ENCODE measurements at regions not wholly inside any gene's neighbourhood (a gene's known extent, or its start where the extent isn't known, plus 50 kb on each side); places are given as distances from the start of the nearest gene placed in this dataset.

DNA sequence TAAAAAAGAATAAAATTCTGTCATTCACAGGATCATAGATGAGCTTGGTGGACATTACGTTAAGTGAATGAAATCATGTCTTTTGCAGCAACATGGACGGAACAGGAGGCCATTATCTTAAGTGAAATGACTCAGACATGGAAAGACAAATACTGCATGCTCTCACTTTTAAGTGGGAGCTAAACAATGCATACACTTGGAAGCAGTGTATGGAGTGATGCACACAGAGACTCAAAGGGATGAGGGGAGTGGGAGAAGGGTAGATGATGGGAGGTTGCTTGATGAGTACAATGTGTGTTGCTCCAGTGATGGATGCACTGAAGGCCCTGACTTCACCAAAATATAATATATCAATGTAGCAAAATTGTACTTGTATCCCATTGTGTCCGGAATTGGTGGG is 293.4 kb downstream of the CD109 start:
- Mint-ChIP-seq H3K27ac (ENCODE audit: unreplicated experiment) (no peak overlapping the region), H3K9me3 (ENCODE audit: unreplicated experiment) (peaks cover 4% of the 10 kb centered on the region), H3K36me3 (ENCODE audit: low read depth, unreplicated experiment) (peaks cover 5% of the 10 kb centered on the region), H3K4me1 (ENCODE audit: unreplicated experiment) (no peaks in the 10 kb centered on the region), H3K4me3 (ENCODE audit: unreplicated experiment) (no peak overlapping the region), H3K27me3 (ENCODE audit: unreplicated experiment) (no peaks in the 10 kb centered on the region)
- DNase-seq (ENCODE audit: low spot score) = no peak
- no peak for TF ChIP-seq CTCF (IDR thresholded peaks at IDR 0.05; ENCODE audit: unreplicated experiment)

GRCh38 chr6:73985891-73986290 is 289.9 kb downstream of the CD109 start:
- TF ChIP-seq CTCF (IDR thresholded peaks at IDR 0.05; ENCODE audit: unreplicated experiment) = no peak
- Mint-ChIP-seq H3K9me3 (ENCODE audit: unreplicated experiment) (peaks cover 4% of the 10 kb centered on the region), H3K36me3 (ENCODE audit: low read depth, unreplicated experiment) (peaks cover 5% of the 10 kb centered on the region), H3K27me3 (ENCODE audit: unreplicated experiment) (no peaks in the 10 kb centered on the region), H3K27ac (ENCODE audit: unreplicated experiment) (no peak overlapping the region), H3K4me1 (ENCODE audit: unreplicated experiment) (no peaks in the 10 kb centered on the region), H3K4me3 (ENCODE audit: unreplicated experiment) (no peak overlapping the region)
- DNase-seq (ENCODE audit: low spot score) = no peak

DNA sequence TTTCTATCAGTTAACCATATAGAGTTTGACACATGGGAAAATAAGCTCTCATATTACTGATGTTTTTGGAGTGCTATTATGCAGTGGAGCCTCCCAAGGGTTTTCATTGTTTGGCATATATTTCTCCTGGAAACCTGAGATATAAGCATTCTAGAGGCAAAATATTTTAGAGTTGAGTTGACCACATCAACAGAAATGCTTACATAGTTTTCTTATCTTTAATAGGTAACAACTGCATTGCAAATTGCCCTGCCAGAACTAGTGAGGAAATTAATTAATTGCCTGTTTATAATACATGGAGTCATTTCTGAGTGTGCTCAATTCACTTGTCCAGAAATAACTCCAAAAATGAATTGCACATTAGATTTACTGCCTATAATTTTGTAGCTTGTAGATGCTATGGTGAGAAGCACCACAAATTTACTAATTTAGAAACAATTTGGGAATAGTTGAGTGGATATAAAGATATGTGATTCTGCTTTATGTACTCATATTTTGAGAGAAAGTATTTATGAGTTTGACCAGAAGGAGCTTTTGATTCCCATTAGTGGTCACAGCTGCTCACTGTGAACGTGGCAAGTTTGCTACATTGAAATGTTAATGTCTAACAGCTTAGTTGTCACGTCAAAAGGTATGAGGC is 288.7 kb downstream of the CD109 start:
- no peak overlapping the region for H3K27ac Mint-ChIP-seq (ENCODE audit: unreplicated experiment)
- DNase-seq (ENCODE audit: low spot score) = no peak
- no peak overlapping the region for H3K4me3 Mint-ChIP-seq (ENCODE audit: unreplicated experiment)
- no peaks in the 10 kb centered on the region for H3K4me1 Mint-ChIP-seq (ENCODE audit: unreplicated experiment)
- no peak for TF ChIP-seq CTCF (IDR thresholded peaks at IDR 0.05; ENCODE audit: unreplicated experiment)
- peaks cover 2% of the 10 kb centered on the region for H3K36me3 Mint-ChIP-seq (ENCODE audit: low read depth, unreplicated experiment)
- H3K9me3 Mint-ChIP-seq (ENCODE audit: unreplicated experiment) = peaks cover 4% of the 10 kb centered on the region
- no peaks in the 10 kb centered on the region for H3K27me3 Mint-ChIP-seq (ENCODE audit: unreplicated experiment)

GRCh38 chr6:73983367-73983766 is 287.4 kb downstream of the CD109 start:
- H3K36me3 Mint-ChIP-seq (ENCODE audit: low read depth, unreplicated experiment) = no peaks in the 10 kb centered on the region
- peaks cover 6% of the 10 kb centered on the region for H3K4me1 Mint-ChIP-seq (ENCODE audit: unreplicated experiment)
- H3K27ac Mint-ChIP-seq (ENCODE audit: unreplicated experiment) = no peak overlapping the region
- peaks cover 1% of the 10 kb centered on the region for H3K27me3 Mint-ChIP-seq (ENCODE audit: unreplicated experiment)
- H3K9me3 Mint-ChIP-seq (ENCODE audit: unreplicated experiment) = no peaks in the 10 kb centered on the region
- no peak overlapping the region for H3K4me3 Mint-ChIP-seq (ENCODE audit: unreplicated experiment)
- no peak for TF ChIP-seq CTCF (IDR thresholded peaks at IDR 0.05; ENCODE audit: unreplicated experiment)
- DNase-seq (ENCODE audit: low spot score) = no peak

DNA sequence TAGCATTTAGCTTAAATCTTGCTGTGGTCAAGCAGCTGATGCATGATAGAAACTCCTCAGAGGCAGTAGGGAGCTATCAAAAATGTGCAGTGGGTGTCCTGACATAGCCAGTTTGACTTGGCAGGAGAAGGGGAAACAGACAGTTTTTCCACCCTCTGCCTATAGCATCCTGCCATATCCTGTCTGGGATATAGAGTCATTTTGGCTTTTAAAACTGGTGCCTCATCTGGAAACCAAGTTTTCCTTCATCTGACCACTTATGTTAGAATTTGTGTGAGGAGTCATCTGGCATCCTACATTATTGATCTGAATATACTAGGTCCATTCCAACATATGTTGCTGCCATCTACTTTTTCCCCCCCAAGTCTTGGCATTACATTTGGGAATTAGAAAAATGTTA is 284.1 kb downstream of the CD109 start:
- TF ChIP-seq CTCF (IDR thresholded peaks at IDR 0.05; ENCODE audit: unreplicated experiment) = no peak
- H3K9me3 Mint-ChIP-seq (ENCODE audit: unreplicated experiment) = no peaks in the 10 kb centered on the region

More for the DNA sequence above, 284.1 kb downstream of the CD109 start:
- no peak overlapping the region for H3K27ac Mint-ChIP-seq (ENCODE audit: unreplicated experiment)
- DNase-seq (ENCODE audit: low spot score) = no peak
- no peak overlapping the region for H3K4me3 Mint-ChIP-seq (ENCODE audit: unreplicated experiment)
- peaks cover 6% of the 10 kb centered on the region for H3K27me3 Mint-ChIP-seq (ENCODE audit: unreplicated experiment)
- H3K4me1 Mint-ChIP-seq (ENCODE audit: unreplicated experiment) = peaks cover 7% of the 10 kb centered on the region
- no peaks in the 10 kb centered on the region for H3K36me3 Mint-ChIP-seq (ENCODE audit: low read depth, unreplicated experiment)

All from endothelial cell (in vitro differentiated cells).